ENCODE measurements at regions not wholly inside any gene's neighbourhood (a gene's known extent, or its start where the extent isn't known, plus 50 kb on each side); places are given as distances from the start of the nearest gene placed in this dataset.

DNA sequence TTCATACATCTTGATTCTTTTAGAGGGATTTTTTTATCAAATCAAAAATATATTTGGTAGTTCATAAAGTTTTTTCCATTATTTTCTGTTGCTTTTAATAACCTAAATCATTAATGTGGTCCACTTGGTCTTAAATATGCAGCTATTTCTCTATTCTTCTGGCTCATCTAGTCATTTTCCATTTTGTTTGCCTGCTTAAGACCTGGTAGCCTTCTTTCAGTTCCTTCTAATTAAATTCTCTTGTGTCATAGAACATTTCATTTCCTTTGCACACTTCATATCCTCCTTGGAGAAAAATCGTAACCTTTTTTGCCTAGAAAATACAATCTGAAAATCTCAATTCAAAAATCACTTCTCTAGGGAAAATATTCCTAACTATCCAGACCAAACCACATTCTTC is 387.0 kb downstream of the LRFN5 start:
- no peak for DNase-seq
- intact Hi-C loops (cut with DNase I) = no loop called here
- no peaks in the 10 kb centered on the region for H3K9me3 ChIP-seq
- no peak for TF ChIP-seq POLR2A (IDR thresholded peaks at IDR 0.05)
- TF ChIP-seq, protein P1, sequence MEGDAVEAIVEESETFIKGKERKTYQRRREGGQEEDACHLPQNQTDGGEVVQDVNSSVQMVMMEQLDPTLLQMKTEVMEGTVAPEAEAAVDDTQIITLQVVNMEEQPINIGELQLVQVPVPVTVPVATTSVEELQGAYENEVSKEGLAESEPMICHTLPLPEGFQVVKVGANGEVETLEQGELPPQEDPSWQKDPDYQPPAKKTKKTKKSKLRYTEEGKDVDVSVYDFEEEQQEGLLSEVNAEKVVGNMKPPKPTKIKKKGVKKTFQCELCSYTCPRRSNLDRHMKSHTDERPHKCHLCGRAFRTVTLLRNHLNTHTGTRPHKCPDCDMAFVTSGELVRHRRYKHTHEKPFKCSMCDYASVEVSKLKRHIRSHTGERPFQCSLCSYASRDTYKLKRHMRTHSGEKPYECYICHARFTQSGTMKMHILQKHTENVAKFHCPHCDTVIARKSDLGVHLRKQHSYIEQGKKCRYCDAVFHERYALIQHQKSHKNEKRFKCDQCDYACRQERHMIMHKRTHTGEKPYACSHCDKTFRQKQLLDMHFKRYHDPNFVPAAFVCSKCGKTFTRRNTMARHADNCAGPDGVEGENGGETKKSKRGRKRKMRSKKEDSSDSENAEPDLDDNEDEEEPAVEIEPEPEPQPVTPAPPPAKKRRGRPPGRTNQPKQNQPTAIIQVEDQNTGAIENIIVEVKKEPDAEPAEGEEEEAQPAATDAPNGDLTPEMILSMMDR (IDR thresholded peaks at IDR 0.05) = no peak
- no peaks in the 10 kb centered on the region for H3K27me3 ChIP-seq
- no peaks in the 10 kb centered on the region for H3K36me3 ChIP-seq
- H3K4me3 ChIP-seq = no peak overlapping the region
- no peaks in the 10 kb centered on the region for H3K4me1 ChIP-seq
- ATAC-seq = no peak
- WGBS, 4 donors = 53 to 75% (median 65%) methylated on average over 1 of the region's 1 CpG
- H3K27ac ChIP-seq = no peak overlapping the region

DNA sequence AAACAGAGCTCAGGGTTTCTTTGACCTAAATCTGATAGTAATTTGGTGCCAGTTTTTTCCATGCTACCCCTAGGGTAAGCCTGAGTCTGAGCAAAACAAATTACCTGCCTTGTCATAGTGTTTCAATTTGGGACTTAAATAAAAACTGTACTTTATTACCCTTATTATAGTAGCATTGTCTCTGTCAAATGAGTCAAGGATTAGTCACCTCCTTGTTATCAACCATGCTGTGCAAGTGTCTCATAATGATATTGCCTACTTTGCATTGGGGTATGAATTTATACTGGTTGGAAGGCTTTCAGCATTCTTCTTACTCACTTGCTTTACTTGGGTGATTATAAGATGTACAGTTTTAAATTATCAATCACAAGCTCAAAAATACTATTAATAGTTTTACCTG is 380.0 kb downstream of the LRFN5 start:
- no peak overlapping the region for H3K4me3 ChIP-seq
- no peak for ATAC-seq
- H3K36me3 ChIP-seq = no peaks in the 10 kb centered on the region
- H3K27ac ChIP-seq = no peak overlapping the region
- H3K4me1 ChIP-seq = no peaks in the 10 kb centered on the region
- DNase-seq = no peak
- no peaks in the 10 kb centered on the region for H3K9me3 ChIP-seq
- no peak for TF ChIP-seq POLR2A (IDR thresholded peaks at IDR 0.05)
- TF ChIP-seq, protein P1 (IDR thresholded peaks at IDR 0.05) = no peak
- intact Hi-C loops (cut with DNase I) = no loop called here
- no peaks in the 10 kb centered on the region for H3K27me3 ChIP-seq

DNA sequence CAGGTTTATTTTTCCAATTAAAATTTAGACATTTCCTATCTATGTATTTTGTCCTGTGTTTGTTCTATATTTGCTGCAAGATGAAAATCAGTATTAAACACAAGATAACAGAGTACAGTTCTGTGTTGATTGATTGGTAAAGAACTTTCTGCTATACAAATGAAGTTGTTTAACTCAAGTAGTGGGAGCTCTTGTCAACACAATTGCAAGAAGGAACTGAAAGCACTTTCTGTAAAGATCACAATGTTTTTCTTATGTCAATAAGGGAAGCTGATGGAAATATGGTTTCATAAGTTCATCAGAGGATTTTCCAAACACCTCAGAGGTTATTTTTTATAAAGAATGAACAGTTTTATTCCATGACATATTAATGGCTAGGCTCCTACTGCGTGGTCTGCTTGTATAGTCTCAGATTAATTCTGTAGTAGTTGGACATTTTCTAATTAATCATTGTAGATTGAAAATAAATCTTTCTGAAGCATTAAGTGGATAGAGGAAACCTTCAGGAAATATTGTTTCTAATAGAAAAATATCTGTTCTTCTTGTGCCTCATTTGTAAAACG is 379.5 kb downstream of the LRFN5 start:
- WGBS, 4 donors = 41 to 54% (median 46%) methylated on average over 2 of the region's 2 CpGs
- Histone ChIP-seq H3K4me1 (no peaks in the 10 kb centered on the region), H3K27me3 (no peaks in the 10 kb centered on the region), H3K27ac (no peak overlapping the region), H3K4me3 (no peak overlapping the region), H3K9me3 (no peaks in the 10 kb centered on the region), H3K36me3 (no peaks in the 10 kb centered on the region)
- ATAC-seq (no peak), DNase-seq (no peak)
- TF ChIP-seq, protein P1 (IDR thresholded peaks at IDR 0.05) = no peak
- TF ChIP-seq POLR2A (IDR thresholded peaks at IDR 0.05) = no peak
- intact Hi-C loops (cut with DNase I) = no loop called here

DNA sequence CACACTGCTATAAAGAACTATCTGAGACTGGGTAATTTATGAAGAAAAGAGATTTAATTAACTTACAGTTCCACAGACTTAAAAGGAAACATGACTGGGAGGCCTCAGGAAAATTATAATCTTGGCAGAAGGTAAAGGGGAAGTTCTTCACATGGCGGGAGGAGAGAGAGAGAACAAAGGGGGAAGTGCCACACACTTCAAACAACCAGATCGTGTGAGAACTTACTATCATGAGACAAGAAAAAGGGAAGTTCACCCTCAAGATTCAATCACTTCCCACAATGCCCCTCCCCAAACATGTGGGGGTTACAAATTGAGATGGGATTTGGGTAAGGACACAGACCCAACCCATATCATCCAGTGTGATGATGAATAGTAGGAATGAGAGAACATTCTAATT is 366.5 kb downstream of the LRFN5 start:
- no peak for ATAC-seq
- DNase-seq = no peak
- TF ChIP-seq, protein P1 (IDR thresholded peaks at IDR 0.05) = no peak
- TF ChIP-seq POLR2A (IDR thresholded peaks at IDR 0.05) = no peak
- intact Hi-C loops (cut with DNase I) = no loop called here
- H3K36me3 ChIP-seq = no peaks in the 10 kb centered on the region
- WGBS, 4 donors = 54 to 64% (median 61%) methylated on average over 2 of the region's 2 CpGs
- no peaks in the 10 kb centered on the region for H3K4me1 ChIP-seq
- peaks cover 0 to 37% (median 16%) of the 10 kb centered on the region in 12 donors for H3K9me3 ChIP-seq
- no peaks in the 10 kb centered on the region for H3K27me3 ChIP-seq
- H3K4me3 ChIP-seq = no peak overlapping the region
- no peak overlapping the region for H3K27ac ChIP-seq
